Lower leg skin (tissue), 3 donors: ENCODE measurements at regions not wholly inside any gene's neighbourhood (a gene's known extent, or its start where the extent isn't known, plus 50 kb on each side); places are given as distances from the start of the nearest gene placed in this dataset.

Experiments
- CTCF ChIP-seq, 3 donors: fragments of 450-650 bp; IDR thresholded peaks; one replicate each; pipeline ENCODE4 v1.5.1; 2016; ENCODE audit warnings: antibody characterized with exemption in 3 of 3, mild to moderate bottlenecking in 3 of 3, moderate library complexity in 2 of 3
- POLR2A ChIP-seq, 2 donors: fragments of 450-650 bp; IDR thresholded peaks; one replicate each; pipeline ENCODE4 v1.6.1; 2016 to 2017; ENCODE audit warnings: antibody characterized with exemption in 2 of 2, mild to moderate bottlenecking in 1 of 2, moderate library complexity in 1 of 2

GRCh38 chr21:41012425-41012824, 155.5 kb upstream of the BACE2 start:
- no peak for TF ChIP-seq POLR2A (IDR thresholded peaks at IDR 0.05)
- TF ChIP-seq CTCF (IDR thresholded peaks at IDR 0.05) = no peak
